ENCODE measurements at regions not wholly inside any gene's neighbourhood (a gene's known extent, or its start where the extent isn't known, plus 50 kb on each side); places are given as distances from the start of the nearest gene placed in this dataset.
"Not testable (repeated sequence)": the region's sequence is repeated elsewhere in the genome, so short reads cannot be mapped to it uniquely, and the experiment has no call there.

GRCh38 chr4:131441004-131441688, 1707.9 kb upstream of the PCDH10 start:
- no peak for DNase-seq (ENCODE audit: low read depth in 3 of 3)

- DNase-seq (ENCODE audit: low read depth in 3 of 3), result no peak
These were observed 1701.2 kb upstream of the PCDH10 start for GRCh38 chr4:131447883-131448282.

GRCh38 chr4:131450572-131451209, 1698.4 kb upstream of the PCDH10 start:
- DNase-seq (ENCODE audit: low read depth in 3 of 3), result no peak

GRCh38 chr4:131459430-131460101, 1689.5 kb upstream of the PCDH10 start:
- DNase-seq (ENCODE audit: low read depth in 3 of 3), result no peak

GRCh38 chr4:131470360-131470759, 1678.7 kb upstream of the PCDH10 start:
- no peak for DNase-seq (ENCODE audit: low read depth in 3 of 3)

GRCh38 chr4:131488772-131489171, 1660.3 kb upstream of the PCDH10 start:
- no peak for DNase-seq (ENCODE audit: low read depth in 3 of 3)

- DNase-seq (ENCODE audit: low read depth in 3 of 3), result not testable (repeated sequence)
These were observed 1652.9 kb upstream of the PCDH10 start for GRCh38 chr4:131496211-131496610.

GRCh38 chr4:131499141-131499873, 1649.8 kb upstream of the PCDH10 start:
- no peak for DNase-seq (ENCODE audit: low read depth in 3 of 3)

GRCh38 chr4:131509521-131509920, 1639.6 kb upstream of the PCDH10 start:
- DNase-seq (ENCODE audit: low read depth in 3 of 3), result no peak

- no peak for DNase-seq (ENCODE audit: low read depth in 3 of 3)
These were observed 1622.4 kb upstream of the PCDH10 start for GRCh38 chr4:131526686-131527085.

GRCh38 chr4:131531087-131531486, 1618.0 kb upstream of the PCDH10 start:
- no peak for DNase-seq (ENCODE audit: low read depth in 3 of 3)

- DNase-seq (ENCODE audit: low read depth in 3 of 3), result no peak
These were observed 1614.0 kb upstream of the PCDH10 start for GRCh38 chr4:131534944-131535645.

GRCh38 chr4:131540256-131540655, 1608.8 kb upstream of the PCDH10 start:
- DNase-seq (ENCODE audit: low read depth in 3 of 3), result no peak

- DNase-seq (ENCODE audit: low read depth in 3 of 3), result no peak
These were observed 1601.5 kb upstream of the PCDH10 start for GRCh38 chr4:131547506-131547981.

GRCh38 chr4:131551306-131551705, 1597.8 kb upstream of the PCDH10 start:
- DNase-seq (ENCODE audit: low read depth in 3 of 3), result no peak

- no peak for DNase-seq (ENCODE audit: low read depth in 3 of 3)
These were observed 1583.1 kb upstream of the PCDH10 start for GRCh38 chr4:131566026-131566425.

- no peak for DNase-seq (ENCODE audit: low read depth in 3 of 3)
These were observed 1564.5 kb upstream of the PCDH10 start for GRCh38 chr4:131584587-131584986.

- DNase-seq (ENCODE audit: low read depth in 3 of 3), result no peak
These were observed 1554.0 kb upstream of the PCDH10 start for GRCh38 chr4:131595140-131595539.

GRCh38 chr4:131603705-131604104, 1545.4 kb upstream of the PCDH10 start:
- no peak for DNase-seq (ENCODE audit: low read depth in 3 of 3)

- DNase-seq (ENCODE audit: low read depth in 3 of 3), result no peak
These were observed 1540.1 kb upstream of the PCDH10 start for GRCh38 chr4:131609039-131609438.

- DNase-seq (ENCODE audit: low read depth in 3 of 3), result not testable (repeated sequence)
These were observed 1538.6 kb upstream of the PCDH10 start for GRCh38 chr4:131610517-131610916.
